Activated T-helper 17 cell treated with anti-CD3 and anti-CD28 coated beads, Interleukin-2, amount 50 U/mL, for 72 hours (primary cell): ENCODE measurements at regions not wholly inside any gene's neighbourhood (a gene's known extent, or its start where the extent isn't known, plus 50 kb on each side); places are given as distances from the start of the nearest gene placed in this dataset.

Source experiments
- ATAC-seq: fragments of 150-1000 bp; cut with Tn5 transposase; replicated peaks from 2 replicates; pipeline ENCODE4 v1.10.0; 2021; ENCODE audit warnings: mild to moderate bottlenecking, moderate library complexity
- H3K27ac Mint-ChIP-seq: one replicate; pipeline ENCODE4 v1.8.0; 2022; ENCODE audit warnings: mixed read lengths
- H3K27me3 Mint-ChIP-seq: one replicate; pipeline ENCODE4 v1.8.0; 2022; ENCODE audit warnings: mixed read lengths
- H3K36me3 Mint-ChIP-seq: one replicate; pipeline ENCODE4 v1.8.0; 2022; ENCODE audit warnings: low read depth, mild to moderate bottlenecking, mixed read lengths
- H3K4me1 Mint-ChIP-seq: one replicate; pipeline ENCODE4 v1.8.0; 2022; ENCODE audit warnings: mixed read lengths
- H3K4me3 Mint-ChIP-seq: one replicate; pipeline ENCODE4 v1.8.0; 2022; ENCODE audit warnings: mild to moderate bottlenecking, mixed read lengths
- H3K9me3 Mint-ChIP-seq: one replicate; pipeline ENCODE4 v1.8.0; 2022; ENCODE audit warnings: mixed read lengths

- Mint-ChIP-seq H3K4me1 (no peaks in the 10 kb centered on the region), H3K27me3 (peaks cover 6% of the 10 kb centered on the region), H3K4me3 (no peak overlapping the region), H3K36me3 (no peaks in the 10 kb centered on the region), H3K27ac (no peak overlapping the region), H3K9me3 (peaks cover 5% of the 10 kb centered on the region)
- ATAC-seq: no peak
These were observed 370.0 kb upstream of the SPRED2 start for GRCh38 chr2:65802298-65802942.

GRCh38 chr2:65800998-65801397, 368.6 kb upstream of the SPRED2 start:
- H3K27ac Mint-ChIP-seq: no peak overlapping the region
- peaks cover 6% of the 10 kb centered on the region for H3K27me3 Mint-ChIP-seq
- no peak overlapping the region for H3K4me3 Mint-ChIP-seq
- H3K36me3 Mint-ChIP-seq: no peaks in the 10 kb centered on the region
- no peak for ATAC-seq
- no peaks in the 10 kb centered on the region for H3K4me1 Mint-ChIP-seq
- peaks cover 5% of the 10 kb centered on the region for H3K9me3 Mint-ChIP-seq

- H3K36me3 Mint-ChIP-seq: no peaks in the 10 kb centered on the region
- H3K4me1 Mint-ChIP-seq: no peaks in the 10 kb centered on the region
- no peaks in the 10 kb centered on the region for H3K9me3 Mint-ChIP-seq
- no peak for ATAC-seq
- H3K4me3 Mint-ChIP-seq: no peak overlapping the region
- H3K27ac Mint-ChIP-seq: no peak overlapping the region
- peaks cover 6% of the 10 kb centered on the region for H3K27me3 Mint-ChIP-seq
These were observed 366.9 kb upstream of the SPRED2 start for GRCh38 chr2:65799141-65799854.

GRCh38 chr2:65798641-65799040, 366.2 kb upstream of the SPRED2 start:
- Mint-ChIP-seq H3K4me3 (no peak overlapping the region), H3K36me3 (no peaks in the 10 kb centered on the region), H3K9me3 (no peaks in the 10 kb centered on the region), H3K4me1 (no peaks in the 10 kb centered on the region), H3K27me3 (peaks cover 6% of the 10 kb centered on the region), H3K27ac (no peak overlapping the region)
- no peak for ATAC-seq

GRCh38 chr2:65794994-65795393, 362.6 kb upstream of the SPRED2 start:
- Mint-ChIP-seq H3K4me1 (no peaks in the 10 kb centered on the region), H3K27ac (no peak overlapping the region), H3K4me3 (no peak overlapping the region), H3K27me3 (no peaks in the 10 kb centered on the region), H3K9me3 (peaks cover 4% of the 10 kb centered on the region), H3K36me3 (no peaks in the 10 kb centered on the region)
- ATAC-seq: no peak

GRCh38 chr2:65791404-65791975, 359.1 kb upstream of the SPRED2 start:
- H3K4me1 Mint-ChIP-seq: no peaks in the 10 kb centered on the region
- H3K4me3 Mint-ChIP-seq: no peak overlapping the region
- no peaks in the 10 kb centered on the region for H3K36me3 Mint-ChIP-seq
- no peak overlapping the region for H3K27ac Mint-ChIP-seq
- peaks cover 7% of the 10 kb centered on the region for H3K27me3 Mint-ChIP-seq
- no peak for ATAC-seq
- H3K9me3 Mint-ChIP-seq: peaks cover 9% of the 10 kb centered on the region

- peaks cover 9% of the 10 kb centered on the region for H3K9me3 Mint-ChIP-seq
- H3K36me3 Mint-ChIP-seq: no peaks in the 10 kb centered on the region
- no peak overlapping the region for H3K4me3 Mint-ChIP-seq
- ATAC-seq: no peak
- H3K27me3 Mint-ChIP-seq: peaks cover 7% of the 10 kb centered on the region
- no peaks in the 10 kb centered on the region for H3K4me1 Mint-ChIP-seq
- no peak overlapping the region for H3K27ac Mint-ChIP-seq
These were observed 358.2 kb upstream of the SPRED2 start for GRCh38 chr2:65790676-65790935.

GRCh38 chr2:65789923-65790675, 357.7 kb upstream of the SPRED2 start:
- Mint-ChIP-seq H3K4me1 (no peaks in the 10 kb centered on the region), H3K36me3 (no peaks in the 10 kb centered on the region), H3K27ac (no peak overlapping the region), H3K27me3 (peaks cover 11% of the 10 kb centered on the region), H3K9me3 (peaks cover 12% of the 10 kb centered on the region), H3K4me3 (no peak overlapping the region)
- ATAC-seq: no peak

- ATAC-seq: no peak
- Mint-ChIP-seq H3K27me3 (peaks cover 11% of the 10 kb centered on the region), H3K4me1 (no peaks in the 10 kb centered on the region), H3K36me3 (no peaks in the 10 kb centered on the region), H3K27ac (no peak overlapping the region), H3K9me3 (peaks cover 12% of the 10 kb centered on the region), H3K4me3 (no peak overlapping the region)
These were observed 356.2 kb upstream of the SPRED2 start for GRCh38 chr2:65788556-65788955.

- ATAC-seq: no peak
- H3K4me3 Mint-ChIP-seq: no peak overlapping the region
- H3K4me1 Mint-ChIP-seq: no peaks in the 10 kb centered on the region
- H3K27me3 Mint-ChIP-seq: peaks cover 11% of the 10 kb centered on the region
- H3K9me3 Mint-ChIP-seq: peaks cover 12% of the 10 kb centered on the region
- H3K36me3 Mint-ChIP-seq: no peaks in the 10 kb centered on the region
- no peak overlapping the region for H3K27ac Mint-ChIP-seq
These were observed 354.4 kb upstream of the SPRED2 start for GRCh38 chr2:65786765-65787164.

GRCh38 chr2:65786007-65786717, 353.8 kb upstream of the SPRED2 start:
- no peaks in the 10 kb centered on the region for H3K4me1 Mint-ChIP-seq
- peaks cover 12% of the 10 kb centered on the region for H3K9me3 Mint-ChIP-seq
- H3K27ac Mint-ChIP-seq: no peak overlapping the region
- no peak overlapping the region for H3K4me3 Mint-ChIP-seq
- no peaks in the 10 kb centered on the region for H3K36me3 Mint-ChIP-seq
- no peak for ATAC-seq
- peaks cover 11% of the 10 kb centered on the region for H3K27me3 Mint-ChIP-seq

- Mint-ChIP-seq H3K4me1 (no peaks in the 10 kb centered on the region), H3K9me3 (peaks cover 8% of the 10 kb centered on the region), H3K36me3 (no peaks in the 10 kb centered on the region), H3K27me3 (peaks cover 8% of the 10 kb centered on the region), H3K27ac (no peak overlapping the region), H3K4me3 (no peak overlapping the region)
- no peak for ATAC-seq
These were observed 350.7 kb upstream of the SPRED2 start for GRCh38 chr2:65782996-65783650.

- no peaks in the 10 kb centered on the region for H3K4me1 Mint-ChIP-seq
- no peaks in the 10 kb centered on the region for H3K36me3 Mint-ChIP-seq
- no peak overlapping the region for H3K27ac Mint-ChIP-seq
- H3K9me3 Mint-ChIP-seq: peaks cover 3% of the 10 kb centered on the region
- peaks cover 6% of the 10 kb centered on the region for H3K27me3 Mint-ChIP-seq
- no peak for ATAC-seq
- no peak overlapping the region for H3K4me3 Mint-ChIP-seq
These were observed 349.8 kb upstream of the SPRED2 start for GRCh38 chr2:65782186-65782585.

GRCh38 chr2:65781756-65782155, 349.4 kb upstream of the SPRED2 start:
- H3K27ac Mint-ChIP-seq: no peak overlapping the region
- no peak overlapping the region for H3K4me3 Mint-ChIP-seq
- peaks cover 6% of the 10 kb centered on the region for H3K27me3 Mint-ChIP-seq
- peaks cover 3% of the 10 kb centered on the region for H3K9me3 Mint-ChIP-seq
- ATAC-seq: no peak
- H3K36me3 Mint-ChIP-seq: no peaks in the 10 kb centered on the region
- no peaks in the 10 kb centered on the region for H3K4me1 Mint-ChIP-seq
